H9 (cell line): ENCODE measurements at regions not wholly inside any gene's neighbourhood (a gene's known extent, or its start where the extent isn't known, plus 50 kb on each side); places are given as distances from the start of the nearest gene placed in this dataset.

Experiments used
- DNase-seq: peaks from one replicate; pipeline ENCODE4 v3.0.0-alpha.2; 2017
- H2AFZ ChIP-seq: one replicate; pipeline ENCODE4 v1.6.1; 2013; ENCODE audit warnings: mild to moderate bottlenecking, low read length, control low read depth, moderate library complexity
- H2AK5ac ChIP-seq: 2 replicates; pipeline ENCODE4 v1.6.1; 2013; ENCODE audit warnings: low read length, control low read depth, mixed read lengths; ENCODE audit not compliant: insufficient read length
- H2BK120ac ChIP-seq: one replicate; pipeline ENCODE4 v1.6.1; 2013; ENCODE audit warnings: low read depth, mild to moderate bottlenecking, low read length, control low read depth, inconsistent platforms; ENCODE audit not compliant: poor library complexity, severe bottlenecking
- H2BK12ac ChIP-seq: 2 replicates; pipeline ENCODE4 v1.6.1; 2013; ENCODE audit warnings: low read length, control low read depth, mixed read lengths, low read depth; ENCODE audit not compliant: insufficient read length
- H2BK15ac ChIP-seq: 2 replicates; pipeline ENCODE4 v1.6.1; 2013; ENCODE audit warnings: low read depth, low read length, control low read depth
- H2BK20ac ChIP-seq: one replicate; pipeline ENCODE4 v1.6.1; 2013; ENCODE audit warnings: low read depth, mild to moderate bottlenecking, low read length, control low read depth, inconsistent platforms; ENCODE audit not compliant: poor library complexity, severe bottlenecking
- H2BK5ac ChIP-seq: 2 replicates; pipeline ENCODE4 v1.6.1; 2013; ENCODE audit warnings: low read length, control low read depth, mixed read lengths; ENCODE audit not compliant: insufficient read length
- H3K14ac ChIP-seq: 2 replicates; pipeline ENCODE4 v1.6.1; 2013; ENCODE audit warnings: low read length, control low read depth; ENCODE audit not compliant: insufficient read depth
- H3K18ac ChIP-seq: 2 replicates; pipeline ENCODE4 v1.6.1; 2013; ENCODE audit warnings: low read depth, mild to moderate bottlenecking, mixed read lengths, low read length, control low read depth; ENCODE audit not compliant: insufficient read length
- H3K23ac ChIP-seq: 2 replicates; pipeline ENCODE4 v1.6.1; 2013; ENCODE audit warnings: low read length, control low read depth, mixed read lengths, low read depth; ENCODE audit not compliant: insufficient read length
- H3K23me2 ChIP-seq: 2 replicates; pipeline ENCODE4 v1.6.1; 2013; ENCODE audit warnings: low read depth, mild to moderate bottlenecking, mixed read lengths, low read length, control low read depth; ENCODE audit not compliant: insufficient read length, poor library complexity, severe bottlenecking
- H3K27ac ChIP-seq: 2 replicates; pipeline ENCODE4 v1.5.1; 2013; ENCODE audit warnings: low read length, control low read depth, mixed read lengths, low read depth; ENCODE audit not compliant: insufficient read length
- H3K27me3 ChIP-seq: 2 replicates; pipeline ENCODE4 v1.6.1; 2013; ENCODE audit warnings: low read length, control low read depth, inconsistent platforms; ENCODE audit not compliant: insufficient read depth
- H3K4ac ChIP-seq: 2 replicates; pipeline ENCODE4 v1.6.1; 2013; ENCODE audit warnings: low read depth, mild to moderate bottlenecking, control low read depth, inconsistent platforms, low read length, moderate library complexity
- H3K4me1 ChIP-seq: 2 replicates; pipeline ENCODE4 v1.6.1; 2013; ENCODE audit warnings: low read length, control low read depth, inconsistent platforms; ENCODE audit not compliant: insufficient read depth
- H3K4me2 ChIP-seq: 2 replicates; pipeline ENCODE4 v1.6.1; 2013; ENCODE audit warnings: low read length, control low read depth, mixed read lengths; ENCODE audit not compliant: insufficient read length, insufficient read depth
- H3K56ac ChIP-seq: 2 replicates; pipeline ENCODE4 v1.6.1; 2013; ENCODE audit warnings: low read depth, mild to moderate bottlenecking, mixed read lengths, low read length, control low read depth; ENCODE audit not compliant: insufficient read length
- H3K79me1 ChIP-seq: 2 replicates; pipeline ENCODE4 v1.6.1; 2013; ENCODE audit warnings: low read depth, mild to moderate bottlenecking, moderate library complexity, low read length, control low read depth, inconsistent platforms; ENCODE audit not compliant: insufficient read depth, poor library complexity, severe bottlenecking
- H3K79me2 ChIP-seq: 2 replicates; pipeline ENCODE4 v1.6.1; 2013; ENCODE audit warnings: low read length, control low read depth, inconsistent platforms; ENCODE audit not compliant: insufficient read depth
- H3K9ac ChIP-seq: 2 replicates; pipeline ENCODE4 v1.6.1; 2013; ENCODE audit warnings: low read length, control low read depth, mixed read lengths; ENCODE audit not compliant: insufficient read length; ENCODE audit errors: extremely low read depth
- H3K9me3 ChIP-seq: one replicate; pipeline ENCODE4 v1.6.1; 2013; ENCODE audit warnings: low read depth, low read length, inconsistent platforms; ENCODE audit not compliant: control insufficient read depth
- H3T11ph ChIP-seq: one replicate; pipeline ENCODE4 v1.6.1; 2013; ENCODE audit warnings: mild to moderate bottlenecking, low read length, control low read depth, inconsistent platforms
- H4K20me1 ChIP-seq: one replicate; pipeline ENCODE4 v1.6.1; 2013; ENCODE audit not compliant: control insufficient read depth, insufficient read length, insufficient read depth
- H4K5ac ChIP-seq: 2 replicates; pipeline ENCODE4 v1.6.1; 2013; ENCODE audit warnings: low read depth, mild to moderate bottlenecking, mixed read lengths, low read length, control low read depth; ENCODE audit not compliant: insufficient read length
- H4K8ac ChIP-seq: replicated peaks from 2 replicates; pipeline ENCODE4 v1.6.1; 2013; ENCODE audit warnings: low read length, control low read depth, mixed read lengths, low read depth; ENCODE audit not compliant: insufficient read length
- H4K91ac ChIP-seq: 2 replicates; pipeline ENCODE4 v1.6.1; 2013; ENCODE audit warnings: low read depth, mild to moderate bottlenecking, moderate library complexity, mixed read lengths, low read length, control low read depth; ENCODE audit not compliant: insufficient read length
- H3K27ac Mint-ChIP-seq, 3 experiments: 2 replicates in 2 of 3; 3 replicates in 1 of 3; pipeline ENCODE4 v1.8.0; 2020 to 2021; ENCODE audit warnings: mixed read lengths in 3 of 3, mild to moderate bottlenecking in 1 of 3, moderate library complexity in 1 of 3
- H3K27me3 Mint-ChIP-seq: 2 replicates; pipeline ENCODE4 v1.8.0; 2021; ENCODE audit warnings: low read depth, mild to moderate bottlenecking, moderate library complexity, mixed read lengths
- H3K36me3 Mint-ChIP-seq, 3 experiments: 2 replicates in 2 of 3; 3 replicates in 1 of 3; pipeline ENCODE4 v1.8.0; 2020 to 2021; ENCODE audit warnings: low read depth in 3 of 3, mixed read lengths in 3 of 3; ENCODE audit not compliant: insufficient read depth in 1 of 3
- H3K4me1 Mint-ChIP-seq, 2 experiments: 2 replicates each; pipeline ENCODE4 v1.8.0; 2020; ENCODE audit warnings: mixed read lengths in 2 of 2
- H3K4me3 Mint-ChIP-seq, 2 experiments: 2 replicates in 1 of 2; 3 replicates in 1 of 2; pipeline ENCODE4 v1.8.0; 2020 to 2021; ENCODE audit warnings: mild to moderate bottlenecking in 2 of 2, mixed read lengths in 2 of 2, moderate library complexity in 1 of 2
- H3K9me3 Mint-ChIP-seq, 2 experiments: 2 replicates in 1 of 2; 3 replicates in 1 of 2; pipeline ENCODE4 v1.8.0; 2020; ENCODE audit warnings: mild to moderate bottlenecking in 2 of 2, mixed read lengths in 2 of 2, moderate library complexity in 1 of 2
- WGBS: extraction: QIAGEN DNeasy Blood & Tissue Kit; methylation state at CpG from one replicate; pipeline ENCODE4 v1.1.7; 2013; ENCODE audit warnings: missing lambda C conversion rate, low lambda C conversion rate, mixed read lengths; ENCODE audit not compliant: insufficient read length; ENCODE audit errors: extremely low coverage; 5-methylcytosine and 5-hydroxymethylcytosine counted together
- TF ChIP-seq, protein P1 (sequence below): fragments of 200-600 bp; sonication (generic); conservative IDR thresholded peaks from 3 replicates; pipeline ENCODE4 v1.8.0; 2021; ENCODE audit warnings: antibody characterized with exemption, mild to moderate bottlenecking

DNA sequence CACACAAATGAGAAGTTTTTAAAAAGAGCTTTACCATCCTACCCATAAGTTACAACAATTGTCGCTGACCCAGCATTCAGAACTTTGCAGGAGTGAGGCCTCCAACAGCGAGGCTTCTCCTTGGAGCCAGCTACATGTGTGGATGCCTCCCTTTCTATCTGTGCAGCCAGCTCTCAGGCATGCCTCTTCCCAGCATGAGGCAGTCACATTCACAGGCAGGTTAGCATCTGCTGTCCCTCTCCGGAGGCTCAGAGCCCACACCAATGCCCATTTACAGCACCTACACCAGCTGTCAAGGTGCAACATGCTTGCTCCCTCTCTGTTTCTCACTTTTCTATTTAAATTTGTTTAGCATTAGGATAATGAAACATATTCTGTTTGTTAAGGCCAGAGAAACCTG lies 278.7 kb upstream of the PODXL start:
- no peak overlapping the region for H3K4me3 Mint-ChIP-seq
- H3K23me2 ChIP-seq, result no peaks in the 10 kb centered on the region
- H3T11ph ChIP-seq, result no peak overlapping the region
- peaks cover 10 to 15% of the 10 kb centered on the region in 2 experiments for H3K4me1 Mint-ChIP-seq
- H4K20me1 ChIP-seq, result no peaks in the 10 kb centered on the region
- no peak overlapping the region for H3K18ac ChIP-seq
- no peaks in the 10 kb centered on the region for H3K9me3 ChIP-seq
- no peak overlapping the region for H2BK20ac ChIP-seq
- no peak overlapping the region for H3K27ac Mint-ChIP-seq
- no peak overlapping the region for H2BK15ac ChIP-seq
- WGBS, result no CpG with 5 or more reads among the region's 3 CpGs
- TF ChIP-seq, protein P1, sequence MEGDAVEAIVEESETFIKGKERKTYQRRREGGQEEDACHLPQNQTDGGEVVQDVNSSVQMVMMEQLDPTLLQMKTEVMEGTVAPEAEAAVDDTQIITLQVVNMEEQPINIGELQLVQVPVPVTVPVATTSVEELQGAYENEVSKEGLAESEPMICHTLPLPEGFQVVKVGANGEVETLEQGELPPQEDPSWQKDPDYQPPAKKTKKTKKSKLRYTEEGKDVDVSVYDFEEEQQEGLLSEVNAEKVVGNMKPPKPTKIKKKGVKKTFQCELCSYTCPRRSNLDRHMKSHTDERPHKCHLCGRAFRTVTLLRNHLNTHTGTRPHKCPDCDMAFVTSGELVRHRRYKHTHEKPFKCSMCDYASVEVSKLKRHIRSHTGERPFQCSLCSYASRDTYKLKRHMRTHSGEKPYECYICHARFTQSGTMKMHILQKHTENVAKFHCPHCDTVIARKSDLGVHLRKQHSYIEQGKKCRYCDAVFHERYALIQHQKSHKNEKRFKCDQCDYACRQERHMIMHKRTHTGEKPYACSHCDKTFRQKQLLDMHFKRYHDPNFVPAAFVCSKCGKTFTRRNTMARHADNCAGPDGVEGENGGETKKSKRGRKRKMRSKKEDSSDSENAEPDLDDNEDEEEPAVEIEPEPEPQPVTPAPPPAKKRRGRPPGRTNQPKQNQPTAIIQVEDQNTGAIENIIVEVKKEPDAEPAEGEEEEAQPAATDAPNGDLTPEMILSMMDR, result no peak
- no peak overlapping the region for H2BK5ac ChIP-seq
- H4K5ac ChIP-seq, result no peak overlapping the region
- H2BK12ac ChIP-seq, result no peak overlapping the region
- H2AFZ ChIP-seq, result no peak overlapping the region
- no peak overlapping the region for H3K9ac ChIP-seq
- no peaks in the 10 kb centered on the region for H3K36me3 Mint-ChIP-seq
- no peak overlapping the region for H3K4ac ChIP-seq
- peaks cover 3% of the 10 kb centered on the region for H3K27me3 Mint-ChIP-seq
- no peaks in the 10 kb centered on the region for H3K27me3 ChIP-seq
- H3K14ac ChIP-seq, result no peak overlapping the region
- H3K23ac ChIP-seq, result no peak overlapping the region
- no peak overlapping the region for H2AK5ac ChIP-seq
- H4K91ac ChIP-seq, result no peak overlapping the region
- H3K4me2 ChIP-seq, result no peak overlapping the region
- H3K79me2 ChIP-seq, result no peaks in the 10 kb centered on the region
- H3K56ac ChIP-seq, result no peak overlapping the region
- no peak for DNase-seq
- H3K27ac ChIP-seq, result no peak overlapping the region
- H2BK120ac ChIP-seq, result no peak overlapping the region
- no peaks in the 10 kb centered on the region for H3K79me1 ChIP-seq
- no peaks in the 10 kb centered on the region for H3K4me1 ChIP-seq
- H4K8ac ChIP-seq, result no peak overlapping the region
- H3K9me3 Mint-ChIP-seq, result no peaks in the 10 kb centered on the region
